ENCODE measurements at regions not wholly inside any gene's neighbourhood (a gene's known extent, or its start where the extent isn't known, plus 50 kb on each side); places are given as distances from the start of the nearest gene placed in this dataset.

GRCh38 chrX:40411340-40412111 lies 169.2 kb upstream of the ATP6AP2 start:
- DNase-seq: no peak
- Histone ChIP-seq H3K27ac (no peak overlapping the region), H3K36me3 (ENCODE audit: low read depth, missing control alignments) (no peaks in the 10 kb centered on the region), H3K4me3 (no peak overlapping the region), H3K27me3 (no peaks in the 10 kb centered on the region), H3K4me1 (no peaks in the 10 kb centered on the region), H3K9me3 (no peaks in the 10 kb centered on the region)
- WGBS, 2 donors: 80 to 96% methylated on average over 4 to 8 of the region's 8 CpGs
- TF ChIP-seq POLR2A (IDR thresholded peaks at IDR 0.05): no peak
- TF ChIP-seq CTCF (IDR thresholded peaks at IDR 0.05): no peak
- intact Hi-C loops (cut with DNase I; ENCODE audit: low total_unique reads): no loop called here

DNA sequence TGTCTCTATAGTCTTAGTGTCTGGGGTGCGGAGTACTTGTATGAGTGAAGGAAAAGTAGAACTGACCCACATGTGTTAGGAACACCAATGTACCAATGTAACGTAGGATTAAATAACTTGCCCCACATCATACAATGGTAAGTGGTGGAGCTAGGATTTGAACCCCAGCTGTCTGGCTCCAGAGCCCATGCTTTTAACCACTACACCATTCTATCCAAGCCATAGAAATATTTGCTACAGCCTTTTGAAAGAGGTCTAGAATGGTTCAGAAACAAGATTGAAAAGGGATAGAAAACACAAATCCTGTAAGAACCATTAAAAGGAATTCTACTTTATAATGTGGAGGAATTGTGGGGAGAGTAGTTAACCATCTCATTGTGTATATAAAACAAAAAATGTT lies 169.9 kb upstream of the ATP6AP2 start:
- DNase-seq: no peak
- intact Hi-C loops (cut with DNase I; ENCODE audit: low total_unique reads): no loop called here
- no peaks in the 10 kb centered on the region for H3K4me1 ChIP-seq
- H3K27me3 ChIP-seq: no peaks in the 10 kb centered on the region
- no peak overlapping the region for H3K4me3 ChIP-seq
- H3K36me3 ChIP-seq (ENCODE audit: low read depth, missing control alignments): no peaks in the 10 kb centered on the region
- no peaks in the 10 kb centered on the region for H3K9me3 ChIP-seq
- no peak for TF ChIP-seq POLR2A (IDR thresholded peaks at IDR 0.05)
- TF ChIP-seq CTCF (IDR thresholded peaks at IDR 0.05): no peak
- WGBS, 2 donors: 88 to 100% methylated on average over 2 of the region's 2 CpGs
- H3K27ac ChIP-seq: no peak overlapping the region

DNA sequence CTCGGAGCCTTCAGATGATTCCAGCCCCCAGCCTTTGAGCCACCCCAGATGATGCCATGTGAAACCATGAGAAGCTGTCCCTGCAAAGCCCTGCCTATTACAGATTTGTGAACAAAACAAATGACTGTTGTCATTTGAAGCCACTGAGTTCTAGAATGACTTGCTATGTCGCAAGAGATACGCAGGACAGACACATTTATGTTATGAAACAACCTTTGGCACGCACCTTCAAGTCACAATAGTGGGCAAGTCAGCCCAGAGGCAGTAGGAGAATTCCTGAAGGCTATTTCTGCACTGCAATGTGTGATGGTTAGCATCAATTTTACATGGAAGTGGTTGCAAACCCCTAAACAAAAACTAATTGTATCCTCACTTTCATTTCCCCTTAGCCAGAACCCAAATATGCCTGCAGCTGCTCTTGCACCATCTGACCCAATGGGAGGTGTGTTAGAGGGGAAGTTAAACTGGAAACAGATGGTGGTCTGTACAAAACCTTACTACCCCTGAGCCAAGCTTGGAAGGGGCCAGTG lies 174.4 kb upstream of the ATP6AP2 start:
- 58 to 66% methylated on average over 3 to 4 of the region's 4 CpGs for WGBS, 2 donors
- Histone ChIP-seq H3K27me3 (no peaks in the 10 kb centered on the region), H3K27ac (no peak overlapping the region), H3K4me3 (no peak overlapping the region), H3K4me1 (peaks cover 4% of the 10 kb centered on the region), H3K36me3 (ENCODE audit: low read depth, missing control alignments) (no peaks in the 10 kb centered on the region), H3K9me3 (no peaks in the 10 kb centered on the region)
- intact Hi-C loops (cut with DNase I; ENCODE audit: low total_unique reads): no loop called here
- DNase-seq: no peak
- TF ChIP-seq CTCF (IDR thresholded peaks at IDR 0.05): no peak
- no peak for TF ChIP-seq POLR2A (IDR thresholded peaks at IDR 0.05)

DNA sequence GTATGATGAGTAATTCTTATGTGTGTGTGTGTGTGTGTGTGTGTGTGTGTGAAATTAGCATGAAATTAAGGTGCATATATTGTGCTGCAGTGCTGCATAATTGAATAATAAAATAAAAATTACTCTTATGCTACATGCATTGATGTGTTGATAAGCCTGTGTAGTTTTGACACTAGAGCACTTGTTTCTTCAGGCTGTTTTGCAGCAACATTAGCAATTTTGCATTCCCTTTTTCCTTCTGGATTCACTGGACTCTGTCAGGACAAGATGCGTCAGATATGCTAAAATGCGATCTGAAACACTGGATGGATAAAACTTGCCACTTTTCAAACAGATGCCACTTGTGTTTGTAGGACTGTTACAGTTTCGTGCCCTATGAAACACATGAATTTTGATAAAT lies 175.4 kb upstream of the ATP6AP2 start:
- Histone ChIP-seq H3K36me3 (ENCODE audit: low read depth, missing control alignments) (no peaks in the 10 kb centered on the region), H3K9me3 (no peaks in the 10 kb centered on the region), H3K4me3 (no peak overlapping the region), H3K27ac (no peak overlapping the region), H3K27me3 (no peaks in the 10 kb centered on the region), H3K4me1 (peaks cover 4% of the 10 kb centered on the region)
- WGBS, 2 donors: 85 to 91% methylated on average over 3 of the region's 3 CpGs
- intact Hi-C loops (cut with DNase I; ENCODE audit: low total_unique reads): no loop called here
- TF ChIP-seq CTCF (IDR thresholded peaks at IDR 0.05) (no peak), POLR2A (IDR thresholded peaks at IDR 0.05) (no peak)
- DNase-seq: no peak

DNA sequence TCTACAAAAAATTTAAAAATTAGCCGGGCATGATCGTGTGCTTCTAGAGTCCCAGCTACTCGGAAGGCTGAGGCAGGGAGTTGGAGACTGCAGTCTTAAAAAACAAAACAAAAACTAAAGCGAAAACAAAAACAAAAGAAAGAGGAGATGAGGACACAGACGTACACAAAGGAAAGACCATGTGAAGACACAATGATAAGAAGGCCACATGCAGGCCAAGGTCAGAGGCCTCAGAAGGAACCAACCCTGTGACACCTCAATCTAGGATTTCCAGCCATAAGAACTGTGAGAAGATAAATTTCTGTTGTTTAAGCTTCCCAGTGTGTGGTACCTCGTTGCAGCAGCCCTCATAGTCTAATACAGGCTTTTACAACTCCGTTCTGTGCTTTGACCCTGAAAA lies 177.0 kb upstream of the ATP6AP2 start:
- 67 to 74% methylated on average over 7 of the region's 7 CpGs for WGBS, 2 donors
- H3K9me3 ChIP-seq: no peaks in the 10 kb centered on the region
- H3K27me3 ChIP-seq: no peaks in the 10 kb centered on the region
- intact Hi-C loops (cut with DNase I; ENCODE audit: low total_unique reads): no loop called here
- H3K27ac ChIP-seq: no peak overlapping the region
- TF ChIP-seq POLR2A (IDR thresholded peaks at IDR 0.05) (no peak), CTCF (IDR thresholded peaks at IDR 0.05) (no peak)
- no peak overlapping the region for H3K4me3 ChIP-seq
- no peaks in the 10 kb centered on the region for H3K36me3 ChIP-seq (ENCODE audit: low read depth, missing control alignments)
- no peak for DNase-seq
- peaks cover 4% of the 10 kb centered on the region for H3K4me1 ChIP-seq

All from testis (tissue), 2 donors.